Esophagus squamous epithelium (tissue), 5 donors: ENCODE measurements at regions not wholly inside any gene's neighbourhood (a gene's known extent, or its start where the extent isn't known, plus 50 kb on each side); places are given as distances from the start of the nearest gene placed in this dataset.

Source experiments
- DNase-seq: peaks from one replicate; lab custom pipeline; 2025; lab: John Stamatoyannopoulos, UW
- H3K27ac ChIP-seq, 4 donors: fragments of 200-600 bp; sonication (generic); one replicate each; pipeline ENCODE4 v1.5.1; 2016 to 2019; ENCODE audit warnings: mild to moderate bottlenecking in 1 of 4
- H3K27me3 ChIP-seq, 4 donors: fragments of 200-600 bp; sonication (generic); 1 replicate in 3 of 4; 2 replicates in 1 of 4; pipeline versions ENCODE4 v1.5.1 to v1.6.0; 2017 to 2021; ENCODE audit warnings: antibody characterized with exemption in 1 of 4
- H3K36me3 ChIP-seq, 3 donors: fragments of 200-600 bp; sonication (generic); one replicate each; pipeline ENCODE4 v1.5.1; 2016 to 2019
- H3K4me1 ChIP-seq, 3 donors: fragments of 200-600 bp; sonication (generic); one replicate each; pipeline ENCODE4 v1.5.1; 2017 to 2019
- H3K4me3 ChIP-seq, 4 donors: fragments of 200-600 bp; sonication (generic); 1 replicate in 3 of 4; 2 replicates in 1 of 4; pipeline ENCODE4 v1.5.1; 2016 to 2019; ENCODE audit warnings: mild to moderate bottlenecking in 2 of 4, moderate library complexity in 1 of 4
- H3K9me3 ChIP-seq, 3 donors: fragments of 200-600 bp; sonication (generic); one replicate each; pipeline ENCODE4 v1.5.1; 2016 to 2019
- POLR2A ChIP-seq, 4 donors: fragments of 450-650 bp; IDR thresholded peaks; one replicate each; pipeline ENCODE4 v1.6.1; 2017; ENCODE audit warnings: antibody characterized with exemption in 4 of 4, mild to moderate bottlenecking in 4 of 4, moderate library complexity in 3 of 4
- WGBS, 2 donors: methylation state at CpG; one replicate each; pipeline ENCODE4 v1.1.5; 2018; 5-methylcytosine and 5-hydroxymethylcytosine counted together
- intact Hi-C: fragments of 100-400 bp; cut with DNase I; formaldehyde crosslinking; loops from one replicate; pipeline ENCODE4 v1.15.0; 2022
- TF ChIP-seq, protein P1 (sequence below), 6 experiments: fragments of 450-650 bp in 4 of 6; fragments of 200-600 bp in 2 of 6; sonication (generic) in 2 of 6; IDR thresholded peaks; one replicate each; pipeline ENCODE4 v1.5.1; 2016 to 2019; ENCODE audit warnings: antibody characterized with exemption in 6 of 6, mild to moderate bottlenecking in 4 of 6, moderate library complexity in 4 of 6
- donor health status: DM: yes; HTN: yes; CAD: no.

DNA sequence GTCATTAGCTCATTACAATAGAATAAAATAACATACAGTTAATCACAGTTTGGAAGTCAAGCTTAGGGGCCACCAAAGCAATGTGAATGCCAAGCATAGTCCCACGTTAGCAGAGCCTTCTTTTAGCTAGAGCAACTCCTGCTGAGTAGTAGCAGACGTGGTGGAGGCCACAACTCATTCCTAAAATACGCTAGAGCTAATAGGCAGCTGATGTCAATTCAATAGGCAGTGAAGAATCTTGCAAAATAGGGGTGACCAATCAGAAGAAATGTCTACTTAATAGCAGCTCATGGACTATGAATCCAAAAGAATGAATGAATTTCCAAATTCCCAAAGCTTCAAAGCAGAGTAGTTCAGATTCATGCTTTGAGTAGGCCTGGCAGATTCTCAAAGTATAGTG is 292.9 kb upstream of the RORA start:
- Histone ChIP-seq H3K4me1 (no peaks in the 10 kb centered on the region), H3K9me3 (no peaks in the 10 kb centered on the region), H3K27me3 (no peaks in the 10 kb centered on the region), H3K4me3 (no peak overlapping the region), H3K27ac (no peak overlapping the region), H3K36me3 (no peaks in the 10 kb centered on the region)
- no peak for DNase-seq
- intact Hi-C loops = no loop called here
- TF ChIP-seq, protein P1, sequence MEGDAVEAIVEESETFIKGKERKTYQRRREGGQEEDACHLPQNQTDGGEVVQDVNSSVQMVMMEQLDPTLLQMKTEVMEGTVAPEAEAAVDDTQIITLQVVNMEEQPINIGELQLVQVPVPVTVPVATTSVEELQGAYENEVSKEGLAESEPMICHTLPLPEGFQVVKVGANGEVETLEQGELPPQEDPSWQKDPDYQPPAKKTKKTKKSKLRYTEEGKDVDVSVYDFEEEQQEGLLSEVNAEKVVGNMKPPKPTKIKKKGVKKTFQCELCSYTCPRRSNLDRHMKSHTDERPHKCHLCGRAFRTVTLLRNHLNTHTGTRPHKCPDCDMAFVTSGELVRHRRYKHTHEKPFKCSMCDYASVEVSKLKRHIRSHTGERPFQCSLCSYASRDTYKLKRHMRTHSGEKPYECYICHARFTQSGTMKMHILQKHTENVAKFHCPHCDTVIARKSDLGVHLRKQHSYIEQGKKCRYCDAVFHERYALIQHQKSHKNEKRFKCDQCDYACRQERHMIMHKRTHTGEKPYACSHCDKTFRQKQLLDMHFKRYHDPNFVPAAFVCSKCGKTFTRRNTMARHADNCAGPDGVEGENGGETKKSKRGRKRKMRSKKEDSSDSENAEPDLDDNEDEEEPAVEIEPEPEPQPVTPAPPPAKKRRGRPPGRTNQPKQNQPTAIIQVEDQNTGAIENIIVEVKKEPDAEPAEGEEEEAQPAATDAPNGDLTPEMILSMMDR (IDR thresholded peaks at IDR 0.05) = no peak
- no peak for TF ChIP-seq POLR2A (IDR thresholded peaks at IDR 0.05)
- WGBS, 2 donors = 19 to 72% methylated on average over 3 of the region's 3 CpGs

DNA sequence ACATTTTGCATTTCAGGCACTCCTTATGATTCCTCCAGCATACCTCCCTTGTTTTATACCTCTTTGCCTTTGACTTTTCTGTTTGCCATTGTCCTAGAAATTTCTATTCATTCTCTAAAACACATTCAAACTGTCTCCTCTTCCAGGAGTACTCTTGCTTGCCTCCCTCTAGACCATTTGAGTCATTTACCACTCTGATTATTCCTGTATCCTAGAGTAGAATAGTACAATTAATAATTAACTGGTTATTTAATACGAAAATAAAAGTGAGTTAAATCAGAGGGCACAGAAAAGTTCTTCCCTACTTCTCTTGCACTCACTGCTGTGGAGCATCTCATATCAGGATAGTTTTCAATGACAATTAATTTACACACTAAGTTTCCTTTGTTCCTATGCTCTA is 290.2 kb upstream of the RORA start:
- Histone ChIP-seq H3K4me3 (no peak overlapping the region), H3K36me3 (no peaks in the 10 kb centered on the region), H3K4me1 (no peaks in the 10 kb centered on the region), H3K9me3 (no peaks in the 10 kb centered on the region), H3K27ac (no peak overlapping the region), H3K27me3 (peaks cover 0 to 8% (median 0%) of the 10 kb centered on the region in 4 donors)
- TF ChIP-seq, protein P1 (IDR thresholded peaks at IDR 0.05) = no peak
- TF ChIP-seq POLR2A (IDR thresholded peaks at IDR 0.05) = no peak
- intact Hi-C loops = no loop called here
- 78 to 88% methylated on average over 1 of the region's 1 CpG for WGBS, 2 donors
- DNase-seq = no peak

DNA sequence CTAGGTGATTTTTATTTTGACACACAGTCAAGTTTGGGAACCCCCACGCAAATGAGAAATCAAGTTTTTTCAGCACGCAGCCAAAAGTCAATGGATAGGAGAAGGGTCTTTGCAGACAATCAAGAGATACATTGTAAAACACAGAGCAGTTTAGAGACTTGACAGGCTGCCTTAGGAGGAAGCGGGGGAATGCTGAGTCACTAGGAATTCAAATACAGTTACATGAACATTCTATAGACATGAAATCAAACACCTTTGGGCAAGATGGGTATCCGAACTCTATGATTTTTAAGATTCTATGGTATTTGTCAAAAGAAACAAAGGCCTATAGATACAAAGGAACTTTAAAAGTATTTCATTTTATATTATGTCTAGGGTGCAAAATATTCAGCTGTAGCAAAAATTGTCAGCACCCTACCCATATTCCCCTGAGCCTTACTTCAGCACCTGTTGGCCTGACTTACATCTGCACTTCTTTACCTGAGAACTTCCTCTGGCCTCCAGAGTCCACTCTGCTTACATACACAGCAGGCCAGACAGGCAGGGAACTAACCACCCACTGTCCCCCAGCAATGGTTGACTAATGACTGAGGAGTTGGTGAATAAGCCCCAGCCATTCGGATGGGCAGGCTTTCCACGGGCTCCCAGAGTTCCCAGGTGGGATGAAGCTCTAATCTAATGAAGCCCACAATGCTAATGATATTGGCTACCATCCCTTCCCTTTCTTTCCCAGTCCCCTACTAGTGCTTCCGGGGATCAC is 289.3 kb upstream of the RORA start:
- Histone ChIP-seq H3K9me3 (no peaks in the 10 kb centered on the region), H3K36me3 (no peaks in the 10 kb centered on the region), H3K27ac (no peak overlapping the region), H3K4me3 (no peak overlapping the region), H3K27me3 (peaks cover 0 to 15% (median 0%) of the 10 kb centered on the region in 4 donors), H3K4me1 (no peaks in the 10 kb centered on the region)
- TF ChIP-seq POLR2A (IDR thresholded peaks at IDR 0.05) = no peak
- TF ChIP-seq, protein P1 (IDR thresholded peaks at IDR 0.05) = no peak
- intact Hi-C loops = no loop called here
- 72 to 82% methylated on average over 7 of the region's 7 CpGs for WGBS, 2 donors
- no peak for DNase-seq

DNA sequence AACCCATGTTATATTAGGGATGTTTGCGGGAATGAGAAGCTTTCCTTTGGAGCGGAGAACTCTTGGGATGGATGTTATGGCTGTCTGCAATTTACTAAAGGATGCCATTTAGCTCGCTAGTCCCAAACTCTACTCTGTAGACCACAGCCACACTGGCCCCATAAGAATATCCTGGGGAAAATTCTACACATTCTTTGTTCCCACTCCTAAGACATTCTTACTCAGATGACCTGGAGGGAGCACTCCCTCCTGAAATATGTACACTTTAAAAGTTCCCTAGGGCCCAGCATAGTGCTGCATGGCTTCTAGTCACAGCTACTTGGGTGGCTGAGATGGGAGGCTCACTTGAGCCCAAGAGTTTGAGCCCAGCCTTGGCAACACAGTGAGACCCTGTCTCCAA is 288.7 kb upstream of the RORA start:
- Histone ChIP-seq H3K4me3 (no peak overlapping the region), H3K27ac (no peak overlapping the region), H3K36me3 (no peaks in the 10 kb centered on the region), H3K4me1 (no peaks in the 10 kb centered on the region), H3K27me3 (peaks cover 0 to 21% (median 0%) of the 10 kb centered on the region in 4 donors), H3K9me3 (no peaks in the 10 kb centered on the region)
- intact Hi-C loops = no loop called here
- no peak for TF ChIP-seq POLR2A (IDR thresholded peaks at IDR 0.05)
- TF ChIP-seq, protein P1 (IDR thresholded peaks at IDR 0.05) = no peak
- 88 to 93% methylated on average over 3 of the region's 3 CpGs for WGBS, 2 donors
- DNase-seq = no peak

DNA sequence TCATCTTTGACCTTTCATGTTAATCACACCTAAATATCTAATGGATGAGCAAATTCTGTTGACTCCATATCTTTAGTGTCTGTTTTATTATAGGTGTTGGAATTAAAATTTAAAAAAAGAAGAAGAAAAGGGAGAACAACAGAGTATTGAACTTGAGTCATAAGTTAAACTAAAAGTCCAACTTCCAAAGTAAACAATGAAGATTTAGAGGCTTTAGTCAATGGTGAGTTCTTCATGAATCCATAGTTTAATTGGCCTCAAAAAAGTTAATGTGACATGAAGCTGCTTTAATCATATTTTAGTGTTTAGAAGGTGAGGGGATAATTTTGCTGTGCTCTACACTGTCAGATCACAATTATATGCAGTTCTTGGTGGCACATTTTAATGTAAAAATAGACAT is 288.2 kb upstream of the RORA start:
- no peak overlapping the region for H3K27ac ChIP-seq
- intact Hi-C loops = no loop called here
- H3K27me3 ChIP-seq = peaks cover 0 to 25% (median 0%) of the 10 kb centered on the region in 4 donors
- no peak overlapping the region for H3K4me3 ChIP-seq
- DNase-seq = no peak
- H3K9me3 ChIP-seq = no peaks in the 10 kb centered on the region
- TF ChIP-seq, protein P1 (IDR thresholded peaks at IDR 0.05) = no peak
- TF ChIP-seq POLR2A (IDR thresholded peaks at IDR 0.05) = no peak
- H3K4me1 ChIP-seq = no peaks in the 10 kb centered on the region
- H3K36me3 ChIP-seq = no peaks in the 10 kb centered on the region
